ENCODE measurements at regions not wholly inside any gene's neighbourhood (a gene's known extent, or its start where the extent isn't known, plus 50 kb on each side); places are given as distances from the start of the nearest gene placed in this dataset.

DNA sequence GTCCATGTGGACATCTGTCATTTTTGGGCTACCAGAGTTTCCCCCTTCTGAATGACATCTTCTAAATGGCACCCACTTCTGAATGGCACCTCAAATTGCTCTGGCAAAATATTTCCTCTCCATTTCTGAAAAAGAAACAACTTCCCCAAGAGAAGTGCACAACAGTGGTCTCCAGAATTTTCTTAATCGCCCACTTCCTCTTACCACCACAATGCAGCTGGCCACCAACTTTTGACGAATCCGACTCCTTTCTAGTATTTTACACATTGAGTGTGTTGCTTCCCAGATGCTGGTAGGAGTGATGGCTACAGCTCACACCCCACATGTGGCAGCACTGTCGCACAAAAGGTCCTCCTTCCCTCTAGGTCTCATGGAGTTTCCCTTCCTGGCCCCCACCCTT, 216.1 kb downstream of the FOXA2 start:
- H3K4me3 ChIP-seq (ENCODE audit: low read depth, low read length) = no peak overlapping the region
- TF ChIP-seq, protein P1, sequence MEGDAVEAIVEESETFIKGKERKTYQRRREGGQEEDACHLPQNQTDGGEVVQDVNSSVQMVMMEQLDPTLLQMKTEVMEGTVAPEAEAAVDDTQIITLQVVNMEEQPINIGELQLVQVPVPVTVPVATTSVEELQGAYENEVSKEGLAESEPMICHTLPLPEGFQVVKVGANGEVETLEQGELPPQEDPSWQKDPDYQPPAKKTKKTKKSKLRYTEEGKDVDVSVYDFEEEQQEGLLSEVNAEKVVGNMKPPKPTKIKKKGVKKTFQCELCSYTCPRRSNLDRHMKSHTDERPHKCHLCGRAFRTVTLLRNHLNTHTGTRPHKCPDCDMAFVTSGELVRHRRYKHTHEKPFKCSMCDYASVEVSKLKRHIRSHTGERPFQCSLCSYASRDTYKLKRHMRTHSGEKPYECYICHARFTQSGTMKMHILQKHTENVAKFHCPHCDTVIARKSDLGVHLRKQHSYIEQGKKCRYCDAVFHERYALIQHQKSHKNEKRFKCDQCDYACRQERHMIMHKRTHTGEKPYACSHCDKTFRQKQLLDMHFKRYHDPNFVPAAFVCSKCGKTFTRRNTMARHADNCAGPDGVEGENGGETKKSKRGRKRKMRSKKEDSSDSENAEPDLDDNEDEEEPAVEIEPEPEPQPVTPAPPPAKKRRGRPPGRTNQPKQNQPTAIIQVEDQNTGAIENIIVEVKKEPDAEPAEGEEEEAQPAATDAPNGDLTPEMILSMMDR (conservative IDR thresholded peaks at IDR 0.05; ENCODE audit: low read depth, low read length) = no peak
- no peak for DNase-seq (ENCODE audit: low read depth)

DNA sequence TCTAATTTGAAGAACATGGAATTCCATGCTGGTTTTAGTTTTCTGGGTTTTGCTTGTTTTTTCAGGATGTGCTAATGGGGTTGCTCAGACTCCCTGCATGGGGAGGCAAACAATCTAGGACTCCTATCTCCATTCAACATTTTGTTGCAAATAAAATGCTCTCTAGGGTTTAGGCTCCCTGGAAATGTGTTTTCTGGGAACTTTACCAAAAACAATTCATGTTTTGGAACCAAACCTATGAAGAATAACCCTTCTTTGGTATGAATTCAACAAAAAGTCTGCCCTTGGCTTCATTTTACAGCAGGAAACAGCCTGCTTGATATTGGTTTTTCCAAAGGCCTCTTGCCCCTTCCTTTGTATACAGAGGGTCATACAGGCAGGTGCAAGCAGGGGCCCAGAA, 217.7 kb downstream of the FOXA2 start:
- no peak for DNase-seq (ENCODE audit: low read depth)
- TF ChIP-seq, protein P1 (conservative IDR thresholded peaks at IDR 0.05; ENCODE audit: low read depth, low read length) = no peak

DNA sequence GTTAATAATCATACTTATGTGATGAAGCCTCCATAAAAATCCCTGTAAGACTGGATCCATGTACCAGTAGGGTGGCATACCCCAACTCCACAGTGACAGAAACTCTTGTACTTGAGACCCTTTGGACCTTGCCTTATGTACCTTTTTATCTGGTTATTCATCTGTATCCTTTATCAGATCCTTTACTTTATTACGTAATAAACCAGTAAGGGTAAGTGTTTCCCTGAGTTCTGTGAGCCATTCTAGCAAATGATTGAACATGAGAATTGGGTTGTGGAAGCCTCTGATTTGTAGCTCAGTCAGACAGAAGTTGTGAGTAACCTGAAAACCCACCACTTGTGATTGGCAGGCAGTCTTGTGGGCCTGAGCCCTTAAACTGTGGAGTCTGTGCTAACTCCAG, 229.7 kb downstream of the FOXA2 start:
- TF ChIP-seq, protein P1 (conservative IDR thresholded peaks at IDR 0.05; ENCODE audit: low read depth, low read length) = no peak
- H3K4me3 ChIP-seq (ENCODE audit: low read depth, low read length) = no peak overlapping the region
- no peak for DNase-seq (ENCODE audit: low read depth)

More for the DNA sequence above, 217.7 kb downstream of the FOXA2 start:
- H3K4me3 ChIP-seq (ENCODE audit: low read depth, low read length) = no peak overlapping the region

DNA sequence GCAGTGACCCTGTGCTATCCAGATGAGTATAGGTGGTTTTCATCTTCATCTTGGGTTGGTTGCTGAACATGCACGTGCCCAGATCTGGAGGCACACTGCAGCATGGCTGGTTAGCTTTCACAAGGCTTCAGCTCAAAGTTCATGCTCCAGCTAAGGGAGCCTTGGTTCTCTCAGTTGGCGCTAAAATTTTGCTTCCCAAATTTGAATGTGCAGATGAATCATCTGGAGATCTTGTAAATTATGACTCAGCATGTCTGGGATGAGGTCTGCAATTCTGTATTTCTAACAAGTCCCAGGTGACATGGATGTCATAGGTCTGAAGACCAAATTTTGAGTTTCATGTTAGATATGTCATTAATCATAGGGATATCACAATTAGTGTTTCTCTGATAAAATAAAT, 230.8 kb downstream of the FOXA2 start:
- H3K4me3 ChIP-seq (ENCODE audit: low read depth, low read length) = no peak overlapping the region
- no peak for DNase-seq (ENCODE audit: low read depth)
- TF ChIP-seq, protein P1 (conservative IDR thresholded peaks at IDR 0.05; ENCODE audit: low read depth, low read length) = no peak

DNA sequence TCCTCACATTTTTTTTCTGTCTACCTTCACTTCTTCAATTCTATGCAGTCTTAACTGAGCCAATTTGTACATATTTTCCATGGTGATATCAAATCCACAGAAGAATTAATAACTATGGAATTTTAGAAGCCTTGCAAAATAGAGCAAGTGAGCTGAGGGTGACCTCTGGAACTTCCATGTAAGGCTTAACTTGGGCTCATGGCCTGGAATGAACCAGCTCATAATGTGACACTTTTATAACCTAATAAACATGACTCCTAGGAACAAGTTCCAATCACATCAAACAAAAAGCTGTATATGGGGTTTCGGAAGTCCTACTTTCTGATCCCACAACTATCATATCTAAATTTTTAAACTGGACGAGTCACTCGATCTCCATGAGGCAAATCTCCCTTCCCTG, 232.4 kb downstream of the FOXA2 start:
- no peak for DNase-seq (ENCODE audit: low read depth)
- H3K4me3 ChIP-seq (ENCODE audit: low read depth, low read length) = no peak overlapping the region
- TF ChIP-seq, protein P1 (conservative IDR thresholded peaks at IDR 0.05; ENCODE audit: low read depth, low read length) = no peak

DNA sequence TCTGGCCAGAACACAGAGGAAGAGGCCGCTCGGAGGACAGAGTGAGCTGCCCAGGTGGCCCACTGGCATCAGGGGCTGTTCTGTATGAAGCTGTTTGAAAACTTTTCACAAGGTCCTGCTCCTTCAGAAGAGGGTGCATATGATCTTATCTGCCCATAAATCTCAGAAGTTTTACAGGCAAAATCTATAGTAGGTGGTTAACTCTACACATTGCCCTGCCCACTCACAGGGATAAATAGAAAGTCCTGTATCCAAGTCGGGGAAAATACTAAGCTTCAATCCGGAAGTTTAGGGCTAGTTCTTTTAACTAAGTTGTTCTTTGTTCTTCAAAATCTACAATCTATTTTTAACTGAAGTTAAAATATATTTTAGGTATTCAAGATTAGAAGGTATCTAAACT, 233.7 kb downstream of the FOXA2 start:
- TF ChIP-seq, protein P1 (conservative IDR thresholded peaks at IDR 0.05; ENCODE audit: low read depth, low read length) = no peak
- H3K4me3 ChIP-seq (ENCODE audit: low read depth, low read length) = no peak overlapping the region
- no peak for DNase-seq (ENCODE audit: low read depth)

DNA sequence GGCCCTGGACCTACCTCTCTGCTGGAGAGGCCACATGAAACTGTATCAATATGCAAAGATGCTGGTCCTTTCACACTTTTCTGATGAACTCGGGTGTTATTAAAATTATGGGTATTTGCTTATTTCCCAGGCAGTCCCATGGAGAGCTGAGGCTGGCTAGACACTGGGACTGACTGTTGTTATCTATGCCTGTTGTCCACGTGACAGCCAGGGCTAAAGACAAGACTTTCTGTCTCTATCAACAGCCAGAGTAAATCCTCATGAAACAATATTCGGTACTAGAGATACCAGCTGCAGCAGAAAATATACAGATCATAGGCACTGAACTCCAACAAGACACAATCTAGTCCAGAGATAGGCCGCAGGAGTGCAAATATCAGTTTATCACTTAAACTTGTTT, 236.4 kb downstream of the FOXA2 start:
- TF ChIP-seq, protein P1 (conservative IDR thresholded peaks at IDR 0.05; ENCODE audit: low read depth, low read length) = no peak
- H3K4me3 ChIP-seq (ENCODE audit: low read depth, low read length) = no peak overlapping the region
- DNase-seq (ENCODE audit: low read depth) = no peak
